GM23338 (cell line): ENCODE measurements at regions not wholly inside any gene's neighbourhood (a gene's known extent, or its start where the extent isn't known, plus 50 kb on each side); places are given as distances from the start of the nearest gene placed in this dataset.

Experiments
- ATAC-seq: fragments of 200-7000 bp; cut with Tn5 transposase; 3 replicates; pipeline ENCODE4 v1.9.1; 2020
- DNase-seq: peaks from one replicate; pipeline ENCODE4 v3.0.0-alpha.2; 2015; ENCODE audit warnings: low spot score
- H2AFZ ChIP-seq: fragments of 200-600 bp; sonication (generic); 2 replicates; pipeline ENCODE4 v1.8.0; 2016; ENCODE audit warnings: antibody characterized with exemption, mild to moderate bottlenecking, moderate library complexity
- H3F3A ChIP-seq: fragments of 200-600 bp; sonication (generic); replicated peaks from 2 replicates; pipeline ENCODE4 v1.8.0; 2017; ENCODE audit warnings: antibody characterized with exemption, mixed run types, low read depth
- H3K27ac ChIP-seq: fragments of 200-600 bp; sonication (generic); 2 replicates; pipeline ENCODE4 v1.6.1; 2016; ENCODE audit warnings: low read depth
- H3K27me3 ChIP-seq: fragments of 200-600 bp; sonication (generic); 2 replicates; pipeline ENCODE4 v1.8.0; 2016; ENCODE audit warnings: mild to moderate bottlenecking, mixed run types, moderate library complexity; ENCODE audit not compliant: insufficient read depth
- H3K36me3 ChIP-seq: fragments of 200-600 bp; sonication (generic); 2 replicates; pipeline ENCODE4 v1.8.0; 2016; ENCODE audit warnings: mild to moderate bottlenecking; ENCODE audit not compliant: insufficient read depth
- H3K4me1 ChIP-seq: fragments of 200-600 bp; sonication (generic); 2 replicates; pipeline ENCODE4 v1.8.0; 2016; ENCODE audit warnings: mild to moderate bottlenecking, moderate library complexity; ENCODE audit not compliant: insufficient read depth
- H3K4me2 ChIP-seq: fragments of 200-600 bp; sonication (generic); 2 replicates; pipeline ENCODE4 v1.7.1; 2017; ENCODE audit warnings: mixed run types
- H3K4me3 ChIP-seq: fragments of 200-600 bp; sonication (generic); 2 replicates; pipeline ENCODE4 v1.6.1; 2016; ENCODE audit warnings: mixed run types
- H3K79me2 ChIP-seq: fragments of 200-600 bp; sonication (generic); replicated peaks from 2 replicates; pipeline ENCODE4 v1.8.0; 2017; ENCODE audit warnings: mild to moderate bottlenecking; ENCODE audit not compliant: insufficient read depth
- H3K9me2 ChIP-seq: fragments of 200-600 bp; sonication (generic); 2 replicates; pipeline ENCODE4 v1.8.0; 2017; ENCODE audit not compliant: insufficient read depth
- H4K20me1 ChIP-seq: fragments of 200-600 bp; sonication (generic); replicated peaks from 2 replicates; pipeline ENCODE4 v1.8.0; 2017; ENCODE audit warnings: mild to moderate bottlenecking; ENCODE audit not compliant: insufficient read depth
- H3K27ac Mint-ChIP-seq: 2 replicates; pipeline ENCODE4 v1.8.0; 2020; ENCODE audit warnings: inconsistent platforms, mild to moderate bottlenecking, moderate library complexity, mixed read lengths
- H3K27me3 Mint-ChIP-seq: 3 replicates; pipeline ENCODE4 v1.8.0; 2022; ENCODE audit warnings: low read depth, mild to moderate bottlenecking, moderate library complexity, mixed read lengths, inconsistent platforms; ENCODE audit not compliant: insufficient read depth, poor library complexity
- H3K36me3 Mint-ChIP-seq: 3 replicates; pipeline ENCODE4 v1.8.0; 2021; ENCODE audit warnings: low read depth, mild to moderate bottlenecking, inconsistent platforms, moderate library complexity, mixed read lengths
- H3K4me1 Mint-ChIP-seq: 3 replicates; pipeline ENCODE4 v1.8.0; 2020; ENCODE audit warnings: mild to moderate bottlenecking, inconsistent platforms, mixed read lengths
- H3K4me3 Mint-ChIP-seq: 3 replicates; pipeline ENCODE4 v1.8.0; 2021; ENCODE audit warnings: moderate library complexity, mild to moderate bottlenecking, inconsistent platforms, mixed read lengths
- H3K9me3 Mint-ChIP-seq: 3 replicates; pipeline ENCODE4 v1.8.0; 2020; ENCODE audit warnings: moderate library complexity, mild to moderate bottlenecking, inconsistent platforms, mixed read lengths
- CTCF ChIP-seq, 2 experiments: fragments of 200-600 bp in 1 of 2; sonication (generic) in 1 of 2; conservative IDR thresholded peaks; 2 replicates each; pipeline versions ENCODE4 v1.5.1 to v1.6.1; 2016 to 2017; ENCODE audit warnings: antibody characterized with exemption in 2 of 2, low read depth in 2 of 2, mild to moderate bottlenecking in 2 of 2, moderate library complexity in 1 of 2
- ETS1 ChIP-seq: IDR thresholded peaks from 2 replicates; pipeline ENCODE4 v1.6.1; 2016; ENCODE audit warnings: antibody characterized with exemption
- EZH2phosphoT487 ChIP-seq: fragments of 200-600 bp; sonication (generic); IDR thresholded peaks from one replicate; pipeline ENCODE4 v1.8.1; 2018; ENCODE audit warnings: antibody characterized with exemption; ENCODE audit not compliant: unreplicated experiment
- JUNB ChIP-seq: IDR thresholded peaks from one replicate; pipeline ENCODE4 v1.6.1; 2016; ENCODE audit warnings: antibody characterized with exemption; ENCODE audit not compliant: unreplicated experiment
- NANOG ChIP-seq: IDR thresholded peaks from 2 replicates; pipeline ENCODE4 v1.6.1; 2016; ENCODE audit warnings: antibody characterized with exemption, borderline replicate concordance
- POLR2AphosphoS5 ChIP-seq: IDR thresholded peaks from 2 replicates; pipeline ENCODE4 v1.6.1; 2016; ENCODE audit warnings: antibody characterized with exemption, low read depth
- ZNF114 ChIP-seq: fragments of 250-450 bp; sonication (Bioruptor Pico); IDR thresholded peaks from 2 replicates; pipeline ENCODE4 v1.5.0; 2020; ENCODE audit warnings: mild to moderate bottlenecking, moderate library complexity
- ZNF331 ChIP-seq: fragments of 250-450 bp; sonication (Bioruptor Pico); IDR thresholded peaks from 2 replicates; pipeline ENCODE4 v1.5.0; 2020; ENCODE audit warnings: low read depth, mild to moderate bottlenecking, moderate library complexity
- ZNF462 ChIP-seq: fragments of 250-450 bp; sonication (Bioruptor Pico); IDR thresholded peaks from 2 replicates; pipeline ENCODE4 v1.5.0; 2020; ENCODE audit warnings: mild to moderate bottlenecking, moderate library complexity

GRCh38 chr4:123159479-123159878 is 237.1 kb upstream of the NUDT6 start (continued):
- TF ChIP-seq ETS1 (no peak), NANOG (no peak), ZNF331 (CRISPR knock-in tag) (no peak), POLR2AphosphoS5 (no peak), ZNF462 (CRISPR knock-in tag) (no peak)

GRCh38 chr4:123162859-123163258 is 233.7 kb upstream of the SPRY1 start:
- peaks cover 24% of the 10 kb centered on the region for H3K4me1 Mint-ChIP-seq
- H3K27me3 Mint-ChIP-seq = peaks cover 5% of the 10 kb centered on the region
- TF ChIP-seq EZH2phosphoT487 (no peak), ZNF114 (CRISPR knock-in tag) (no peak), ETS1 (no peak), JUNB (no peak), CTCF (conservative IDR thresholded peaks at IDR 0.05; ENCODE audit: low read depth in 2 of 2) (no peak)
- H3K36me3 Mint-ChIP-seq = peaks cover 5% of the 10 kb centered on the region; the same call in 1 of the 3 replicates
- H3K27ac Mint-ChIP-seq = no peak overlapping the region
- no peak for ATAC-seq
- H3K4me3 Mint-ChIP-seq = no peak overlapping the region
- Histone ChIP-seq H3K79me2 (no peaks in the 10 kb centered on the region; the same call in 1 of the 2 replicates), H3K27me3 (no peaks in the 10 kb centered on the region), H3K4me1 (peaks cover 27% of the 10 kb centered on the region), H3K9me2 (no peaks in the 10 kb centered on the region), H3K27ac (no peak overlapping the region), H3K4me2 (no peak overlapping the region), H4K20me1 (no peaks in the 10 kb centered on the region), H3K4me3 (no peak overlapping the region), H3K36me3 (no peaks in the 10 kb centered on the region), H2AFZ (no peak overlapping the region), H3F3A (no peaks in the 10 kb centered on the region)
- no peaks in the 10 kb centered on the region; the same call in 2 of the 3 replicates for H3K9me3 Mint-ChIP-seq
- DNase-seq = no peak
